Endothelial cell of umbilical vein (primary cell): ENCODE measurements at regions not wholly inside any gene's neighbourhood (a gene's known extent, or its start where the extent isn't known, plus 50 kb on each side); places are given as distances from the start of the nearest gene placed in this dataset.

Experiments
- BruUV-seq: library from RNA; stranded (reverse); fragments of 400-500 nt; replicated peaks from 2 replicates; lab custom pipeline; 2021; lab: Mats Ljungman, UMichigan
- CTCF ChIA-PET: fragments of 300-600, 350-600 bp; sonication (Branson Sonifier 250); formaldehyde crosslinking; loops from one replicate; lab custom pipeline; 2021; ENCODE audit warnings: antibody characterized with exemption, inconsistent platforms; lab: Charles Lee
- POLR2A ChIA-PET: fragments of 300-600, 350-600 bp; sonication (Branson Sonifier 250); formaldehyde crosslinking; loops from one replicate; lab custom pipeline; 2021; ENCODE audit warnings: antibody characterized with exemption, inconsistent platforms; lab: Charles Lee
- DNase-seq: peaks from one replicate; pipeline ENCODE4 v3.0.0-alpha.2; 2011; ENCODE audit warnings: low read depth, low spot score
- FAIRE-seq: peaks from 2 replicates; lab custom pipeline; 2011; peaks lifted over from hg19 to GRCh38; lab: Jason Lieb, UNC
- H2AFZ ChIP-seq: 2 replicates; pipeline ENCODE4 v1.6.0; 2012; ENCODE audit warnings: low read depth, low read length, control low read depth, inconsistent platforms
- H3K27ac ChIP-seq: 2 replicates; pipeline ENCODE4 v1.5.1; 2011; ENCODE audit warnings: low read depth, mild to moderate bottlenecking, control low read depth, low read length, moderate library complexity; ENCODE audit not compliant: insufficient read depth
- H3K27me3 ChIP-seq, 2 experiments: 2 replicates each; pipeline versions ENCODE4 v1.6.0 to v1.6.1; 2011; ENCODE audit warnings: low read length in 2 of 2, mixed read lengths in 1 of 2; ENCODE audit not compliant: control insufficient read depth in 2 of 2, insufficient read depth in 2 of 2
- H3K36me3 ChIP-seq, 2 experiments: 2 replicates in 1 of 2; 3 replicates in 1 of 2; pipeline ENCODE4 v1.5.1; 2011; ENCODE audit warnings: low read length in 2 of 2, mild to moderate bottlenecking in 1 of 2, moderate library complexity in 1 of 2; ENCODE audit not compliant: control insufficient read depth in 2 of 2, insufficient read depth in 2 of 2; ENCODE audit errors: extremely low read depth in 1 of 2
- H3K4me1 ChIP-seq: 3 replicates; pipeline ENCODE4 v1.5.1; 2011; ENCODE audit warnings: mild to moderate bottlenecking, low read length; ENCODE audit not compliant: control insufficient read depth, insufficient read depth; ENCODE audit errors: extremely low read depth
- H3K4me2 ChIP-seq: 2 replicates; pipeline ENCODE4 v1.6.1; 2011; ENCODE audit warnings: low read length, control low read depth, mixed read lengths; ENCODE audit not compliant: insufficient read depth
- H3K4me3 ChIP-seq, 3 experiments: fragments of 200-600 bp in 1 of 3; sonication (generic), shearing (Covaris generic) in 1 of 3; replicated peaks in 1 of 3; 2 replicates each; pipeline ENCODE4 v1.5.1; 2011 to 2016; ENCODE audit warnings: control low read depth in 3 of 3, low read length in 3 of 3, mild to moderate bottlenecking in 2 of 3, inconsistent platforms in 1 of 3, low read depth in 1 of 3, moderate library complexity in 1 of 3; ENCODE audit not compliant: insufficient read depth in 1 of 3
- H3K79me2 ChIP-seq: 2 replicates; pipeline ENCODE4 v1.6.0; 2012; ENCODE audit warnings: low read length, inconsistent platforms; ENCODE audit not compliant: control insufficient read depth, insufficient read depth
- H3K9ac ChIP-seq: replicated peaks from 2 replicates; pipeline ENCODE3; 2011; ENCODE audit warnings: low read length, control low read depth; ENCODE audit not compliant: insufficient read depth; ENCODE audit errors: extremely low read depth
- H3K9me1 ChIP-seq: replicated peaks from 3 replicates; pipeline ENCODE4 v1.6.0; 2011; ENCODE audit warnings: mild to moderate bottlenecking, low read length; ENCODE audit not compliant: control insufficient read depth, insufficient read depth; ENCODE audit errors: extremely low read depth
- H3K9me3 ChIP-seq: replicated peaks from 2 replicates; pipeline ENCODE4 v1.5.1; 2012; ENCODE audit warnings: low read length, inconsistent platforms; ENCODE audit not compliant: control insufficient read depth, insufficient read depth
- H4K20me1 ChIP-seq: replicated peaks from 2 replicates; pipeline ENCODE3; 2011; ENCODE audit warnings: mild to moderate bottlenecking, low read length; ENCODE audit not compliant: control insufficient read depth, insufficient read depth; ENCODE audit errors: extremely low read depth
- EZH2 ChIP-seq: IDR thresholded peaks from 2 replicates; pipeline ENCODE4 v1.6.1; 2012; ENCODE audit warnings: borderline replicate concordance, low read depth, mild to moderate bottlenecking, moderate library complexity, low read length, inconsistent platforms; ENCODE audit not compliant: severe bottlenecking
- FOS ChIP-seq: IDR thresholded peaks from 2 replicates; pipeline ENCODE4 v1.6.1; 2011; ENCODE audit warnings: mild to moderate bottlenecking, low read length, moderate library complexity, borderline replicate concordance; ENCODE audit not compliant: insufficient read depth
- GATA2 ChIP-seq: IDR thresholded peaks from 2 replicates; pipeline ENCODE4 v1.7.0; 2011; ENCODE audit warnings: low read depth, mild to moderate bottlenecking, moderate library complexity, mixed read lengths, low read length; ENCODE audit not compliant: insufficient read length, insufficient read depth
- JUN ChIP-seq: IDR thresholded peaks from 2 replicates; pipeline ENCODE4 v1.6.1; 2011; ENCODE audit warnings: borderline replicate concordance, low read depth; ENCODE audit not compliant: insufficient read length, insufficient read depth
- MAX ChIP-seq: IDR thresholded peaks from 2 replicates; pipeline ENCODE4 v1.6.1; 2011; ENCODE audit not compliant: insufficient read depth, insufficient read length
- MYC ChIP-seq: IDR thresholded peaks from one replicate; pipeline ENCODE4 v1.6.1; 2011; ENCODE audit warnings: mild to moderate bottlenecking, low read depth, low read length
- POLR2A ChIP-seq: IDR thresholded peaks from 2 replicates; pipeline ENCODE4 v1.6.1; 2012; ENCODE audit warnings: low read depth, mild to moderate bottlenecking, control low read depth, low read length
- POLR2AphosphoS5 ChIP-seq: IDR thresholded peaks from 2 replicates; pipeline ENCODE4 v1.6.1; 2012; ENCODE audit warnings: low read depth, mild to moderate bottlenecking, control low read depth, low read length, moderate library complexity; ENCODE audit not compliant: insufficient read depth
- dilution Hi-C: fragments of 300-500 bp; cut with MboI; formaldehyde crosslinking; loops from one replicate; pipeline ENCODE4 v1.15.0; 2019; ENCODE audit warnings: low sequenced_read_pairs; ENCODE audit not compliant: extremely low pct_ligation_motif_present
- intact Hi-C: fragments of 100-400 bp; cut with micrococcal nuclease; formaldehyde crosslinking; loops from one replicate; pipeline ENCODE4 v1.10.0; 2022
- TF ChIP-seq, protein P1 (sequence below), 2 donors: IDR thresholded peaks; 1 replicate in 1 of 2; 2 replicates in 1 of 2; pipeline ENCODE4 v1.5.1; 2011; ENCODE audit warnings: low read length in 2 of 2, mild to moderate bottlenecking in 2 of 2, moderate library complexity in 2 of 2, control low read depth in 1 of 2, inconsistent platforms in 1 of 2, low read depth in 1 of 2; ENCODE audit not compliant: insufficient read depth in 1 of 2; ENCODE audit errors: extremely low read depth in 1 of 2

DNA sequence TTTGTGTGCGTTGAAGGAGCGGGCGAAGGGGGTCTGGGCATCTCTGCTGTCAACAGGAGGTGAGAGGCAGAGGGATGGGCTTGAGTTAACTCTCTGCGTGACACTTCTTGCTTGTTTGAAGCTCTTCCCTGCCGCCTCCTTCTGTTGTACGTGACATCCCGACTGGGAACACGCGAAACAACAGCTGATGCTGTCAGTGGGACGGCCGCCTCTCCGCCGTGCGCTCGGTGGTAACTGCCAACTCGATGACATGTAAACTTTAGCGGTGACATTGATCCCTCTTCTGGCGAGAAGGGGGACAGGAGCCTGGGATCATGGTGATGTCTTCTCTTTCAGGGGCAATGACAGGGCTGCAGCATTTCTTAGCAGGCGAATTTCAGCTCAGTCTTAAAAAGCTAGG is 394.5 kb downstream of the TYW1 start:
- Histone ChIP-seq H3K79me2 (no peaks in the 10 kb centered on the region), H3K9me1 (no peaks in the 10 kb centered on the region), H3K4me3 (no peak overlapping the region), H4K20me1 (no peaks in the 10 kb centered on the region), H2AFZ (no peak overlapping the region), H3K4me1 (no peaks in the 10 kb centered on the region), H3K27me3 (no peaks in the 10 kb centered on the region), H3K36me3 (no peaks in the 10 kb centered on the region), H3K9me3 (no peaks in the 10 kb centered on the region), H3K9ac (no peak overlapping the region), H3K27ac (no peak overlapping the region), H3K4me2 (no peak overlapping the region)
- BruUV-seq, result no TSS peak
- CTCF ChIA-PET, result no interaction called here
- DNase-seq (no peak), FAIRE-seq (no peak)
- intact Hi-C loops (no loop called here), dilution Hi-C loops (no loop called here)
- POLR2A ChIA-PET, result no interaction called here
- no peak for TF ChIP-seq FOS
- TF ChIP-seq EZH2, result no peak
- no peak for TF ChIP-seq JUN
- TF ChIP-seq POLR2AphosphoS5, result no peak
- TF ChIP-seq MAX, result no peak
- no peak for TF ChIP-seq POLR2A
- TF ChIP-seq GATA2, result no peak
- TF ChIP-seq, protein P1, sequence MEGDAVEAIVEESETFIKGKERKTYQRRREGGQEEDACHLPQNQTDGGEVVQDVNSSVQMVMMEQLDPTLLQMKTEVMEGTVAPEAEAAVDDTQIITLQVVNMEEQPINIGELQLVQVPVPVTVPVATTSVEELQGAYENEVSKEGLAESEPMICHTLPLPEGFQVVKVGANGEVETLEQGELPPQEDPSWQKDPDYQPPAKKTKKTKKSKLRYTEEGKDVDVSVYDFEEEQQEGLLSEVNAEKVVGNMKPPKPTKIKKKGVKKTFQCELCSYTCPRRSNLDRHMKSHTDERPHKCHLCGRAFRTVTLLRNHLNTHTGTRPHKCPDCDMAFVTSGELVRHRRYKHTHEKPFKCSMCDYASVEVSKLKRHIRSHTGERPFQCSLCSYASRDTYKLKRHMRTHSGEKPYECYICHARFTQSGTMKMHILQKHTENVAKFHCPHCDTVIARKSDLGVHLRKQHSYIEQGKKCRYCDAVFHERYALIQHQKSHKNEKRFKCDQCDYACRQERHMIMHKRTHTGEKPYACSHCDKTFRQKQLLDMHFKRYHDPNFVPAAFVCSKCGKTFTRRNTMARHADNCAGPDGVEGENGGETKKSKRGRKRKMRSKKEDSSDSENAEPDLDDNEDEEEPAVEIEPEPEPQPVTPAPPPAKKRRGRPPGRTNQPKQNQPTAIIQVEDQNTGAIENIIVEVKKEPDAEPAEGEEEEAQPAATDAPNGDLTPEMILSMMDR (IDR thresholded peaks at IDR 0.05; ENCODE audit: extremely low read depth in 1 of 2, insufficient read depth in 1 of 2, low read depth in 1 of 2, low read length in 2 of 2), result no peak
- no peak for TF ChIP-seq MYC
